ENCODE measurements at regions not wholly inside any gene's neighbourhood (a gene's known extent, or its start where the extent isn't known, plus 50 kb on each side); places are given as distances from the start of the nearest gene placed in this dataset.

GRCh38 chr11:19573666-19574065 lies 139.0 kb upstream of the NAV2 start:
- peaks cover 2% of the 10 kb centered on the region; the same call in 1 of the 2 replicates for H3K23me2 ChIP-seq (ENCODE audit: low read depth, low read length)
- DNase-seq (ENCODE audit: low read depth in 1 of 2, low spot score in 2 of 2) (no peak), FAIRE-seq (no peak)
- H2BK15ac ChIP-seq (ENCODE audit: low read length) = no peak overlapping the region
- H3K4me1 ChIP-seq (replicated peaks in 1 of 4; ENCODE audit: control insufficient read depth in 3 of 4, insufficient read depth in 4 of 4, low read length in 3 of 4) = peaks cover 0 to 3% (median 0%) of the 10 kb centered on the region in 4 experiments; a peak in 1 of 7 replicates
- no peak overlapping the region for H2BK120ac ChIP-seq (replicated peaks; ENCODE audit: low read depth, low read length)
- H3K9me3 ChIP-seq (ENCODE audit: insufficient read depth in 2 of 2, low read depth in 1 of 2, low read length in 1 of 2) = no peaks in the 10 kb centered on the region
- H3K9ac ChIP-seq (replicated peaks in 1 of 4; ENCODE audit: extremely low read depth in 1 of 4, low read depth in 3 of 4, low read length in 3 of 4) = no peak overlapping the region
- POLR2A ChIA-PET (ENCODE audit: partially characterized antibody) = no interaction called here
- no peak overlapping the region for H3K4me2 ChIP-seq (ENCODE audit: insufficient read depth in 1 of 2, low read depth in 2 of 2, low read length in 2 of 2)
- H3K18ac ChIP-seq (ENCODE audit: extremely low read depth, low read length) = no peak overlapping the region
- H4K8ac ChIP-seq (ENCODE audit: extremely low read depth, insufficient read depth, low read length) = no peak overlapping the region
- no peak overlapping the region for H3K4me3 ChIP-seq (ENCODE audit: extremely low read depth in 1 of 4, insufficient read depth in 2 of 4, low read depth in 3 of 4, low read length in 4 of 4)
- H2BK12ac ChIP-seq (ENCODE audit: low read depth, low read length) = no peak overlapping the region
- no peaks in the 10 kb centered on the region for H3K36me3 ChIP-seq (ENCODE audit: control insufficient read depth in 2 of 4, insufficient read depth in 4 of 4, low read length in 3 of 4)
- H3K27ac ChIP-seq (ENCODE audit: low read depth, low read length) = no peak overlapping the region
- no peak overlapping the region for H3K14ac ChIP-seq (ENCODE audit: insufficient read length)
- no peak overlapping the region for H4K5ac ChIP-seq (ENCODE audit: insufficient read length, low read depth, low read length)
- no peaks in the 10 kb centered on the region for H3K79me1 ChIP-seq (ENCODE audit: low read depth, low read length)
- H2AFZ ChIP-seq (ENCODE audit: low read length) = no peak overlapping the region
- H3K27me3 ChIP-seq (replicated peaks in 1 of 4; ENCODE audit: control insufficient read depth in 3 of 4, extremely low read depth in 1 of 4, insufficient read depth in 3 of 4, low read length in 3 of 4) = no peaks in the 10 kb centered on the region; a peak in 1 of 7 replicates
- TF ChIP-seq SP4 (IDR thresholded peaks at IDR 0.05; ENCODE audit: low read length) (no peak), SIRT6 (IDR thresholded peaks at IDR 0.05; ENCODE audit: low read length) (no peak), SIX5 (IDR thresholded peaks at IDR 0.05; ENCODE audit: low read depth, low read length) (no peak), EGR1 (IDR thresholded peaks at IDR 0.05; ENCODE audit: borderline replicate concordance, low read depth, low read length) (no peak), JUND (IDR thresholded peaks at IDR 0.05; ENCODE audit: low read length) (no peak), CBX8 (IDR thresholded peaks at IDR 0.05; ENCODE audit: borderline replicate concordance, low read depth, low read length) (no peak), E2F6 (IDR thresholded peaks at IDR 0.05) (no peak), TBP (IDR thresholded peaks at IDR 0.05; ENCODE audit: low read depth, low read length) (no peak), RBBP5 (IDR thresholded peaks at IDR 0.05; ENCODE audit: borderline replicate concordance, low read depth, low read length) (no peak), SP2 (IDR thresholded peaks at IDR 0.05; ENCODE audit: low read length) (no peak), ASH2L (IDR thresholded peaks at IDR 0.05; ENCODE audit: low read length) (no peak), JUN (IDR thresholded peaks at IDR 0.05; ENCODE audit: low read depth, low read length) (no peak), MAX (IDR thresholded peaks at IDR 0.05) (no peak)
- TF ChIP-seq, protein P1, sequence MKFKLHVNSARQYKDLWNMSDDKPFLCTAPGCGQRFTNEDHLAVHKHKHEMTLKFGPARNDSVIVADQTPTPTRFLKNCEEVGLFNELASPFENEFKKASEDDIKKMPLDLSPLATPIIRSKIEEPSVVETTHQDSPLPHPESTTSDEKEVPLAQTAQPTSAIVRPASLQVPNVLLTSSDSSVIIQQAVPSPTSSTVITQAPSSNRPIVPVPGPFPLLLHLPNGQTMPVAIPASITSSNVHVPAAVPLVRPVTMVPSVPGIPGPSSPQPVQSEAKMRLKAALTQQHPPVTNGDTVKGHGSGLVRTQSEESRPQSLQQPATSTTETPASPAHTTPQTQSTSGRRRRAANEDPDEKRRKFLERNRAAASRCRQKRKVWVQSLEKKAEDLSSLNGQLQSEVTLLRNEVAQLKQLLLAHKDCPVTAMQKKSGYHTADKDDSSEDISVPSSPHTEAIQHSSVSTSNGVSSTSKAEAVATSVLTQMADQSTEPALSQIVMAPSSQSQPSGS (IDR thresholded peaks at IDR 0.05; ENCODE audit: low read length) = no peak
- H4K20me1 ChIP-seq (replicated peaks in 1 of 2; ENCODE audit: control insufficient read depth in 1 of 2, insufficient read depth in 2 of 2, low read length in 2 of 2) = no peaks in the 10 kb centered on the region
- WGBS, 2 experiments (ENCODE audit: extremely low coverage in 1 of 2, insufficient coverage in 1 of 2, insufficient read length in 1 of 2, insufficient replicate concordance in 2 of 2, low coverage in 1 of 2, low lambda C conversion rate in 2 of 2, missing lambda C conversion rate in 1 of 2) = 92% methylated on average over 1 of the region's 1 CpG; no CpG with 5 or more reads in 1 of the 2 experiments
- H3K56ac ChIP-seq (replicated peaks; ENCODE audit: insufficient read length, low read depth, low read length) = no peak overlapping the region
- H2BK5ac ChIP-seq (ENCODE audit: low read depth, low read length) = no peak overlapping the region
- no peak overlapping the region for H3K23ac ChIP-seq (ENCODE audit: insufficient read length)
- no peak overlapping the region for H2BK20ac ChIP-seq (ENCODE audit: low read length)
- CTCF ChIA-PET (ENCODE audit: partially characterized antibody) = interaction anchor here (0.9 to 8.0 kb wide), 9 partner anchors 10 to 330 kb away, joined by 3 to 55 read pairs (median 6); no protein-coding TSS in a partner anchor
- no peaks in the 10 kb centered on the region for H3K79me2 ChIP-seq (ENCODE audit: control insufficient read depth in 1 of 2, insufficient read depth in 2 of 2, low read length in 2 of 2)
- no peak overlapping the region for H2AK5ac ChIP-seq (ENCODE audit: low read depth, low read length)
- no peak overlapping the region for H3K4ac ChIP-seq (replicated peaks; ENCODE audit: insufficient read length, low read depth, low read length)
- no peak overlapping the region for H4K91ac ChIP-seq (replicated peaks; ENCODE audit: insufficient read length, low read length)
